ENCODE measurements at regions not wholly inside any gene's neighbourhood (a gene's known extent, or its start where the extent isn't known, plus 50 kb on each side); places are given as distances from the start of the nearest gene placed in this dataset.

DNA sequence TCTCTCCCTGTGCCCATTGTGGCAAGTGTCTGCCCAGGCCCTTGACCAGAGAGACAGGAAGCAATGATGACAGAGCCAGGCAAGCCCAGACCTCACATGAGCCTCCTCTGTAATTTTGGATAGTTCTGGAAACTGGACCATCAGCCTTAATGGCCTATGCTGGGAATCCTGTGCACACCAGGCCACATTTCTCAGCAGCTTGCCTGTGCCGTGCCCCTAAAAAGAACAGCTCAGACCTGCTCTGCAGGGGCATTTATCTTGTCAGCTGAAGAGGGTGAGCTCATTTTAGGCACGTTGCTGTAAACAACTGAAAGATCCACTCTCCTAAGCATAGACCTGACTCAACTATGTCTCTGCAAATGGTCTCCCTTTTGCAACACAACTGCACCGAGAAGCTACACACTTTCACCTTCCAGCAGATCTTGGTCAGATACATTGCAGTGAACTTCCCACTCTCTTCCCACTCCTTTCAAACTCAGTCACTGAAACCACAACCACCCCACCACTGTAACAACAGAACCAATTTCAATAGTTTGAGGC lies 53.5 kb upstream of the BACH1 start:
- intact Hi-C loops (cut with DNase I), result loop anchor here (5.0 kb wide), 1 partner anchor 382 kb away; no protein-coding TSS in a partner anchor
- no peaks in the 10 kb centered on the region for H3K36me3 ChIP-seq

DNA sequence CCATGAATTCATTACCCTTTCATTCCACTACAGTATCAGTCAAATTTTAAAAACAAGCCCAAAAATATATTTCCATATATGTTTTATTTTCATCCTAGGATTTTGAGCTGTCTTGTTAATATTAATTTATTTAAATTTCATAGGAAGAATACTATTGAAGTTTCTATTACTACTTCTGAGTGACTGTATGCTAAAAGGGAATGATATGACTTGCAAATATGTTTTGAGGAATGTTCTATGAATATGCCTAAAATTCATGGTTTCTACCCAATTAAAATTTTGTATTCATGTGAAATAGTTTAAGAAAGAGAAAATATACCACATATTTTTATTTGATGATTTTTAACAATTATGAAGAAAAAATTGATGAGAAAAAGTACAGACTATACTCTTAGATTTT lies 52.9 kb upstream of the BACH1 start:
- intact Hi-C loops (cut with DNase I), result loop anchor here (5.0 kb wide), 1 partner anchor 381 kb away; no protein-coding TSS in a partner anchor
- Histone ChIP-seq H3K4me3 (no peak overlapping the region), H3K27me3 (no peaks in the 10 kb centered on the region), H3K36me3 (no peaks in the 10 kb centered on the region), H3K27ac (no peak overlapping the region), H3K9me3 (no peaks in the 10 kb centered on the region), H3K4me1 (no peaks in the 10 kb centered on the region)
- no peak for DNase-seq (ENCODE audit: extremely low spot score in 2 of 2)
- no peak for TF ChIP-seq POLR2AphosphoS5 (IDR thresholded peaks at IDR 0.05; ENCODE audit: insufficient read depth in 1 of 2, low read depth in 1 of 2)
- no peak for TF ChIP-seq POLR2A (IDR thresholded peaks at IDR 0.05)
- TF ChIP-seq, protein P1, sequence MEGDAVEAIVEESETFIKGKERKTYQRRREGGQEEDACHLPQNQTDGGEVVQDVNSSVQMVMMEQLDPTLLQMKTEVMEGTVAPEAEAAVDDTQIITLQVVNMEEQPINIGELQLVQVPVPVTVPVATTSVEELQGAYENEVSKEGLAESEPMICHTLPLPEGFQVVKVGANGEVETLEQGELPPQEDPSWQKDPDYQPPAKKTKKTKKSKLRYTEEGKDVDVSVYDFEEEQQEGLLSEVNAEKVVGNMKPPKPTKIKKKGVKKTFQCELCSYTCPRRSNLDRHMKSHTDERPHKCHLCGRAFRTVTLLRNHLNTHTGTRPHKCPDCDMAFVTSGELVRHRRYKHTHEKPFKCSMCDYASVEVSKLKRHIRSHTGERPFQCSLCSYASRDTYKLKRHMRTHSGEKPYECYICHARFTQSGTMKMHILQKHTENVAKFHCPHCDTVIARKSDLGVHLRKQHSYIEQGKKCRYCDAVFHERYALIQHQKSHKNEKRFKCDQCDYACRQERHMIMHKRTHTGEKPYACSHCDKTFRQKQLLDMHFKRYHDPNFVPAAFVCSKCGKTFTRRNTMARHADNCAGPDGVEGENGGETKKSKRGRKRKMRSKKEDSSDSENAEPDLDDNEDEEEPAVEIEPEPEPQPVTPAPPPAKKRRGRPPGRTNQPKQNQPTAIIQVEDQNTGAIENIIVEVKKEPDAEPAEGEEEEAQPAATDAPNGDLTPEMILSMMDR (IDR thresholded peaks at IDR 0.05), result no peak

More for the DNA sequence above, 53.5 kb upstream of the BACH1 start:
- no peaks in the 10 kb centered on the region for H3K27me3 ChIP-seq
- no peak for TF ChIP-seq POLR2A (IDR thresholded peaks at IDR 0.05)
- no peak for TF ChIP-seq POLR2AphosphoS5 (IDR thresholded peaks at IDR 0.05; ENCODE audit: insufficient read depth in 1 of 2, low read depth in 1 of 2)
- TF ChIP-seq, protein P1 (IDR thresholded peaks at IDR 0.05), result no peak
- no peak for DNase-seq (ENCODE audit: extremely low spot score in 2 of 2)
- no peak overlapping the region for H3K4me3 ChIP-seq
- H3K27ac ChIP-seq, result no peak overlapping the region
- H3K9me3 ChIP-seq, result no peaks in the 10 kb centered on the region
- H3K4me1 ChIP-seq, result no peaks in the 10 kb centered on the region

DNA sequence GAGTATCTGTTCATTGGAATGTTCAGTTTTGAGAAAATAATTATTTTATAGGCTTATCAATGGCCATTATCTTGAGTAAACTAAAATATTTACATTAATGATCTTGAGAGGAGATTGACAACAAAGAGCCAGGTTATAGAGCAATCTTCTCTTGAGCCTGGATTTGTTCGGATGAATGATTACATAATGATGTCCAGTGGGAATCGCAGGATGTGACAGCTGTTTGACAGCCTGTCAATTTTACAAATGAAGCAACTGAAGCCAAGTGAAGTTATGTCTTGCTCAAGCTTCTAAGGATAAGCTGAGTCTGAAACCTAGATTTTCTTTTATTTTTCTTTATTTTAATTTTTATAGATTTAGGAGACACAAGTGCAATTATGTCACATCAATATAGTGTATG lies 52.1 kb upstream of the BACH1 start:
- intact Hi-C loops (cut with DNase I), result loop anchor here (5.0 kb wide), 1 partner anchor 381 kb away; no protein-coding TSS in a partner anchor
- TF ChIP-seq POLR2A (IDR thresholded peaks at IDR 0.05), result no peak
- TF ChIP-seq POLR2AphosphoS5 (IDR thresholded peaks at IDR 0.05; ENCODE audit: insufficient read depth in 1 of 2, low read depth in 1 of 2), result no peak
- TF ChIP-seq, protein P1 (IDR thresholded peaks at IDR 0.05), result no peak
- DNase-seq (ENCODE audit: extremely low spot score in 2 of 2), result no peak

DNA sequence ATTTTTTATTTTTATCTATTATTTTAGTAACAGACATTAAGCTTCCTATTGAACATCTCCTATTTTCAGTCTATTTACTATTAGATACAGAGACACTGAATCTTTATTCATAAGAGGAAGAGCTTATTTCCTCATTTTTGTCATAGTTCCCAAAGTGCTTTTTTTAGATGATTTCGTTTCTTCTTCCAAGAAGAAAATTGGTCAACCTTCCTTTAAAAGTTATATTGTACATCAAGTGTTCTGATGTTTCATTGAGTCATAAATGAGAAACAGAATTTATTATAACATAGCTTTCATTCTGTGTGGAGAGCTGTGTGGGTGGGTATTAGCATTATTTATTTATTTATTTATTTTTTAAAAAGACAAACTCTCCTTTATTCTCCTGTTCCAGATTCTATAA lies 50.6 kb upstream of the BACH1 start:
- no peak for TF ChIP-seq POLR2AphosphoS5 (IDR thresholded peaks at IDR 0.05; ENCODE audit: insufficient read depth in 1 of 2, low read depth in 1 of 2)
- no peak overlapping the region for H3K4me3 ChIP-seq
- no peaks in the 10 kb centered on the region for H3K4me1 ChIP-seq
- H3K27ac ChIP-seq, result no peak overlapping the region
- no peaks in the 10 kb centered on the region for H3K9me3 ChIP-seq
- DNase-seq (ENCODE audit: extremely low spot score in 2 of 2), result no peak
- H3K36me3 ChIP-seq, result no peaks in the 10 kb centered on the region
- no peaks in the 10 kb centered on the region for H3K27me3 ChIP-seq
- intact Hi-C loops (cut with DNase I), result loop anchor here (5.0 kb wide), 1 partner anchor 379 kb away; no protein-coding TSS in a partner anchor

More for the DNA sequence above, 52.1 kb upstream of the BACH1 start:
- no peak overlapping the region for H3K27ac ChIP-seq
- H3K36me3 ChIP-seq, result no peaks in the 10 kb centered on the region
- no peak overlapping the region for H3K4me3 ChIP-seq
- no peaks in the 10 kb centered on the region for H3K27me3 ChIP-seq
- no peaks in the 10 kb centered on the region for H3K9me3 ChIP-seq
- H3K4me1 ChIP-seq, result no peaks in the 10 kb centered on the region

All from vagina (tissue), 2 donors.